HG02642 (cell line): ENCODE measurements at regions not wholly inside any gene's neighbourhood (a gene's known extent, or its start where the extent isn't known, plus 50 kb on each side); places are given as distances from the start of the nearest gene placed in this dataset.
"Not testable (repeated sequence)": the region's sequence is repeated elsewhere in the genome, so short reads cannot be mapped to it uniquely, and the experiment has no call there.

Source experiments
- ATAC-seq: cut with Tn5 transposase; IDR thresholded peaks from one replicate; pipeline ENCODE4 v1.9.1; 2021; ENCODE audit warnings: mild to moderate bottlenecking; ENCODE audit not compliant: unreplicated experiment, poor library complexity

DNA sequence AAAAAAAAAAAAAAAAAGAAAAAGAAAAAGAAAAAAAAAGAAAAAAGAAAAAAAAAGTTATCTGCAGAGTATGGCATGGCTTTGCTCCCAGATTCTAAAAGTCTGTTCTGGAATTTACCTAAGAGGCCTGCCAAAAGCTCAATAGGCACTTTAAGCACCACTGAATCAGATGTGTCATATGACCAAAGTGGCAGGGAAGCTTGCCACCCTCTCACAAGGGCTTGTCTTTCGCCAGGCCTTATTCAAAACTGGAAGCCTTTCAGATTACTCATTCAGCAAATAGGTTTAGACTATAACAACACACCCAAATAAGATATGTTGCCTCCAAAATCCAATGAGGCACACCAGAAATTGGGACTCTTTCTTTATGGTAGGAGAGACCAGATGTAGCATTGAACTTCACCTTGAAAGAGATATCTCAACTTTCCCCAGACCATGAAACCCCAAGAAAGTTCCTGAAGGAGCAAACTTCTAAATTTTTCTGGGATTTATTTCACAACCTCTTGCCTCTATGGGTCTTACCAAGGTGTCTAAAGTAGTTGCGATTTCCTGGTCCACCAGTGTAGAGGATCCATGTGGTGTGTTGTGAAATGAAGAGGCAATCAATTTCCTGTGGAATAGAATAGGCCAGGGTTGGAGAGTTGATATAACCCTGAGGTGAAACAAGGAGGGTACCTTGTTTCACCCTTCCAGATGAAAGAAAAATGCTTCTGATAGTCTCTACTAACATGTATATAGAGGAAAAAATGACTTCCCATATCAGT lies 218.8 kb downstream of the DAD1 start:
- ATAC-seq, result no peak

DNA sequence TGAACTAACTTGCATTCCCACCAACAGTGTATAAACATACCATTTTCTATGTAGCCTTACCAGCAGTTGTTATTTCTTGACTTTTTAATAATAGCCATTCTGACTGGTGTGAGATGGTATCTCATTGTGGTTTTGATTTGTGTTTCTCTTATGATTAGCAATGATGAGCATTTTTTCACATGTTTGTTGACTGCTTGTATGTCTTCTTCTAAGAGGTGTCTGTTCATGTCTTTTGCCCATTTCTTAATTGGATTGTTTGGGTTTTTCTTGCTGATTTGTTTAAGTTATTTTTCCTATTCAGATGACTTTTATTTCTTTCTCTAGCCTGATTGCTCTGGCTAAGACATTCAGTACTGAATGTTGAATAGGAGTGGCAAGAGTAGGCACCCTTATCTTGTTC lies 230.3 kb downstream of the DAD1 start:
- no peak for ATAC-seq

DNA sequence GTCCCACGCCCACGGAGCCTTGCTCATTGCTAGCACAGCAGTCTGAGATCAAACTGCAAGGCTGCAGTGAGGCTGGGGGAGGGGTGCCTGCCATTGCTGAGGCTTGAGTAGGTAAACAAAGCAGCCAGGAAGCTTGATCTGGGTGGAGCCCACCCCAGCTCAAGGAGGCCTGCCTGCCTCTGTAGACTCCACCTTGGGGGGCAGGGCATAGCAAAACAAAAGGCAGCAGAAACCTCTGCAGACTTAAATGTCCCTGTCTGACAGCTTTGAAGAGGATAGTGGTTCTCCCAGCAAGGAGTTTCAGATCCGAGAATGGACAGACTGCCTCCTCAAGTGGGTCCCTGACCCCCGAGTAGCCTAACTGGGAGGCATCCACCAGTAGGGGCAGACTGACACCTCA lies 239.7 kb downstream of the DAD1 start:
- not testable (repeated sequence) for ATAC-seq

- ATAC-seq, result no peak
Measured at GRCh38 chr14:22344673-22345072, 244.4 kb downstream of the DAD1 start.

DNA sequence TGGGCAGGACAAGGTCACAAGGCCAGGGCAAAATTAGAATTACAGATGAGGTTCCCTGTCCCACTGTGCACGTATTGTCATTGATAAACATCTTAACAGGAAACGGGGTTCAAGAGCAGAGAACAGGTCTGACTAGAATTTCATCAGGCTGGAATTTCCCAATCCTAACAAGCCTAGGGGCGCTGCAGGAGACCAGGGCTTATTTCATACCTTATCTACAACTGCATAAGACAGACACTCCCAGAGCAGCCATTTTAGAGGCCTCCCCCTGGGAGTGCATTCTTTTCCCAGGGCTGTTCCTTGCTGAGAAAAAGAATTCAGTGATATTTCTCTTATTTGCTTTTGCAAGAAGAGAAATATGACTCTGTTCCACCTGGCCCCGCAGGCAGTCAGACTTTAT lies 244.8 kb downstream of the DAD1 start:
- not testable (repeated sequence) for ATAC-seq

- no peak for ATAC-seq
Measured at GRCh38 chr14:22341049-22341448, 248.0 kb downstream of the DAD1 start.

GRCh38 chr14:22338917-22339715 lies 249.9 kb downstream of the DAD1 start:
- no peak for ATAC-seq

DNA sequence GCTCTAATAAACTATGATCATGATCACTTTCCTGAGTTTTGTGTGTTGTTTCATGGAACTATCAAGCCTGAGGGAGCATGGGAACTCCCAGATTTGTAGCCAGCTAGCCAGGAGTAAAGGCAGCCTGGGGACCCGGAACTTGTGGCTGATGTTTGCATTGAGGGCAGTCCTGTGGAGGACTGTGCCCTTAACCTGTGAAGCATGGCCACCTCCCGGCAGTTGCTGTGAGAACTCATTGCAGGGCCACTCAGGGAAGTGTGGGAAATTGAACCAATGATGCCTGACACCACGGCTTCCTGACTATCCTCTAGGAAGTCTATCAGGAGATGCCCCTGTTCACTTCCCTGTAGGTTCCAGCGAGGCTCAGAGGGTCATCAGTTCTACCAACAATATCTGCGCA lies 250.6 kb downstream of the DAD1 start:
- no peak for ATAC-seq

- no peak for ATAC-seq
Measured at GRCh38 chr14:22337938-22338337, 251.1 kb downstream of the DAD1 start.

GRCh38 chr14:22337521-22337920 lies 251.5 kb downstream of the DAD1 start:
- ATAC-seq, result no peak

GRCh38 chr14:22336031-22336430 lies 253.0 kb downstream of the DAD1 start:
- no peak for ATAC-seq

DNA sequence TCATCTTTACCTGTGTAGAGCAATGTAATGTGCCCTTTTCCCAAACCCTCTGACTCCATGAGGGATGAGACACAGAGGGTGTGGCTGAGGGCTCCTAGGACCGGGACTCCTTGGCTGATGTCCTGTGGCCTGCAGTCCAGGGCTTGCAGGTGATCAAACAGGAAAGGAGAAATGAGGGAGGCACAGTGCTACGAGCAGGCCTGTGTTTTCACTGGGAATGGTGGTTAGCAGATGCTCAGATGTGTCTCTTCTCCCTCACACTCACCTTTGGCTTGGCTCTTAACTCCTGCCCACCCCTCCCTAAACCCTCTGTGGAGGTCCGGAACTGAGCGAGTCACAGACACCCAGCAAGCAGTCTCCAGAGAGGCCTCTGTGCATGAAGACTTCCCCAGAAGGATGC lies 254.4 kb downstream of the DAD1 start:
- ATAC-seq, result no peak

DNA sequence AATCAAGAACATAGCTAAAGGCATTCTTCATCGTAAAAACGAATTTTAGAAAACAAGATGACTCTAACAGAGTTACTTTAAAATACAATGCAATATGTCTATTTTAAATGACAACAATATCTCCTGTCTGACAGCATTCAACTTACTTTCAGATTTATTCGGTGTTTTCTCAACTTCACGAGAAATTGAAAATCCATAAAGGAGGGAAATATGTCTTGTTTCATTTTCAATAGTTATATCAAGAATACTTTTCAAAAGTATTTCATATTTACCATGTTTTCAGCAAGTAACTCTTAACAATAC lies 254.8 kb downstream of the DAD1 start:
- ATAC-seq, result no peak

GRCh38 chr14:22333422-22334274 lies 255.4 kb downstream of the DAD1 start:
- ATAC-seq, result no peak

DNA sequence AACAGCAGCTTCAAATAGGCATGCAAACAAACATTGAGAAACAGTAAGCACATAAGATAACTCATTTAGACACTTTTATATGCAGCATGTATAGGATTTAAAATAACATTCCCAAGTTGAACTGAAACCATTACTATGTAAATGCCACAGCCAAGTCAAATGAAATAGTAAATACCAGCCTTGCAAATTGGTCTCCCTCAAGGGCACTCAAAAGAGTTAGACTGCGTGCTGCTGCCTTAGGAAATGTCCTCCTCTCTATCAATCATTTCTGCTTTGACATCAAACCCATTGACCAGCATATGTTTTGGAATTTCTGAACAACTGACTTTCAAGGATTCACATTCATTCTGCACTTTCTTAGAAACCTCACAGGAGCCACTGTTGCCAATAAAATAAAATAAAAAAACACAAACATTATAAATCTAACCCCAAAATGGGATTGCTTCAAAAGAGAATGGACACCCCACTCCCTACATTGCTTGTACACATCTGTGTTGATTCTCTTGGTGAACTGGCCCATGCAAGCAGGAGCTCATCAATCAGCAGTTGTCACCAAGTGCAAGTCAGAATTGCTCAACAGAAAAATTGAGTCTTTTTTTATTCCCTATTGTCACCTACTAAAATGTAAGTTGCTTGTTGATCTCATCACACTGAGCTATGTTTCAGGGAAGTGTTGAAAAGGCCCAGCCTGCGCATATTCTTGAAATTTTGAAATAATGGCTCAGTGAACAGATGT lies 256.2 kb downstream of the DAD1 start:
- ATAC-seq, result no peak

- no peak for ATAC-seq
Measured at GRCh38 chr14:22329371-22329770, 259.7 kb downstream of the DAD1 start.

- no peak for ATAC-seq
Measured at GRCh38 chr14:22325676-22326400, 263.2 kb downstream of the DAD1 start.

- no peak for ATAC-seq
Measured at GRCh38 chr14:22320362-22320750, 268.7 kb downstream of the DAD1 start.

- no peak for ATAC-seq
Measured at GRCh38 chr14:22319526-22320361, 269.3 kb downstream of the DAD1 start.
